ENCODE measurements at regions not wholly inside any gene's neighbourhood (a gene's known extent, or its start where the extent isn't known, plus 50 kb on each side); places are given as distances from the start of the nearest gene placed in this dataset.

DNA sequence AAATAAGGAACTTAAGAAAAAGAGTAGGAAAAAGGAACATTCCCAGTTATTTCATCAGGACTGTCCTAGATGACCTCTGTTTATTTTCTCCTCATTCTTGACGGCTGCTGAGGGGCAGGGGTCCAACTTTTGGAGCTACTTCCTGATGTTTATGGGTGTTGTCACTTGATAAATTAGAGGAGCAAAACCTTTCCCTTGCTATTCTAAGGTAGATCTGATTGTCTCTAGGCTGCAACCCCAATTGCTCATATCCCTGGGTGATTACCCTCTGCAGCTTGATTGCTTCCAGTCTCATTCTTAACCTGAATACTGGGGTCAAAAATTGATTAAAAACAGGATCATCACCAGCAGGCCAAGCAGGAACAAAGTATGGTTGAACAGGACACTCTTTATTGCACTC lies 311.0 kb upstream of the NDN start:
- H3K36me3 ChIP-seq: no peaks in the 10 kb centered on the region
- no peaks in the 10 kb centered on the region for H3K27me3 ChIP-seq (replicated peaks; ENCODE audit: insufficient read depth)
- intact Hi-C loops (cut with DNase I): no loop called here
- 43% methylated on average over 1 of the region's 1 CpG for WGBS
- TF ChIP-seq POLR2A (IDR thresholded peaks at IDR 0.05) (no peak), POLR2AphosphoS5 (IDR thresholded peaks at IDR 0.05) (no peak)
- TF ChIP-seq, protein P1, sequence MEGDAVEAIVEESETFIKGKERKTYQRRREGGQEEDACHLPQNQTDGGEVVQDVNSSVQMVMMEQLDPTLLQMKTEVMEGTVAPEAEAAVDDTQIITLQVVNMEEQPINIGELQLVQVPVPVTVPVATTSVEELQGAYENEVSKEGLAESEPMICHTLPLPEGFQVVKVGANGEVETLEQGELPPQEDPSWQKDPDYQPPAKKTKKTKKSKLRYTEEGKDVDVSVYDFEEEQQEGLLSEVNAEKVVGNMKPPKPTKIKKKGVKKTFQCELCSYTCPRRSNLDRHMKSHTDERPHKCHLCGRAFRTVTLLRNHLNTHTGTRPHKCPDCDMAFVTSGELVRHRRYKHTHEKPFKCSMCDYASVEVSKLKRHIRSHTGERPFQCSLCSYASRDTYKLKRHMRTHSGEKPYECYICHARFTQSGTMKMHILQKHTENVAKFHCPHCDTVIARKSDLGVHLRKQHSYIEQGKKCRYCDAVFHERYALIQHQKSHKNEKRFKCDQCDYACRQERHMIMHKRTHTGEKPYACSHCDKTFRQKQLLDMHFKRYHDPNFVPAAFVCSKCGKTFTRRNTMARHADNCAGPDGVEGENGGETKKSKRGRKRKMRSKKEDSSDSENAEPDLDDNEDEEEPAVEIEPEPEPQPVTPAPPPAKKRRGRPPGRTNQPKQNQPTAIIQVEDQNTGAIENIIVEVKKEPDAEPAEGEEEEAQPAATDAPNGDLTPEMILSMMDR (IDR thresholded peaks at IDR 0.05): no peak
- no peaks in the 10 kb centered on the region for H3K9me3 ChIP-seq
- no peak overlapping the region for H3K27ac ChIP-seq
- no peak overlapping the region for H3K4me3 ChIP-seq
- DNase-seq (ENCODE audit: low spot score): no peak
- no peaks in the 10 kb centered on the region for H3K4me1 ChIP-seq (replicated peaks)

DNA sequence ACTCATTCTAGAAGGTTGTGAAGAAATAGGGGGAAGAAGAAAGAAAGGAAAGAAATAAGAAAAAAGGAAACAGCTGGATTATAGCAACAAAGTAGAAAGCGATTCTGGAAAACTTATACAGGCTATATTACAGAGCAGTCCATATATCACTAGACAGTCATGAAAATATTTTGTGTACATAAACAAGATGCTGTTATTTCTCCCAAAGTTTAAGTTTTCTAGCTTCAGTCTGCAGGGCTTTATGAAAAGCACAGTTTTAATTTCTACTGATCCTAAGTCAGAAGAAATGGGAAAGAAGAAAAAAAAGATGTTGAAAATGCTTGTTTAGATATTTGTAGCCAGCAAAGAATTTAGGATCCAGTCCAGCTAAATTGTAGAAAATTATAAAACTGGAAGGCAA lies 321.4 kb upstream of the NDN start:
- WGBS: 40% methylated on average over 1 of the region's 1 CpG

DNA sequence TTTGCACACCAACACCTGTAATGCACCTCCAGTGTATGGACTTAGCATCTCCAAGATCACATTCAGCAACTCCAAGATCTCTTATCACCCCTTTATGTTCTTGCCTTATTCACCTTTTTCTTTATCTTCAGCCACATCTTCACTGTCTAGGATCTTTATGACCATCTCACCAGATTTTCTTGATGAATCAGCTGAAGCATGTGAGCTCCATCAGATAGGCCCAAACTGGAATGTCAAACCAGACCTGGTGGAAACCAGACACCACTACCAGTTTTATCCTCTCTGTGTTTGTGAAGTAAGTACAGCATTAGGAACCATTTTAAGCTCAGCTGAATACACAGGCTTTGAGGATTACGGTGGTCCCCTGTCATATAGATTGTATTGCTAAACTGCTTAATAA lies 330.4 kb upstream of the NDN start:
- H3K9me3 ChIP-seq: no peaks in the 10 kb centered on the region
- no peaks in the 10 kb centered on the region for H3K27me3 ChIP-seq (replicated peaks; ENCODE audit: insufficient read depth)
- no peak overlapping the region for H3K4me3 ChIP-seq
- no peaks in the 10 kb centered on the region for H3K36me3 ChIP-seq
- no peak for DNase-seq (ENCODE audit: low spot score)
- H3K4me1 ChIP-seq (replicated peaks): no peaks in the 10 kb centered on the region
- intact Hi-C loops (cut with DNase I): no loop called here
- 50% methylated on average over 1 of the region's 1 CpG for WGBS
- TF ChIP-seq, protein P1 (IDR thresholded peaks at IDR 0.05): no peak
- TF ChIP-seq POLR2A (IDR thresholded peaks at IDR 0.05): no peak
- no peak for TF ChIP-seq POLR2AphosphoS5 (IDR thresholded peaks at IDR 0.05)
- H3K27ac ChIP-seq: no peak overlapping the region

More for the DNA sequence above, 321.4 kb upstream of the NDN start:
- Histone ChIP-seq H3K9me3 (no peaks in the 10 kb centered on the region), H3K4me1 (replicated peaks) (no peaks in the 10 kb centered on the region), H3K27me3 (replicated peaks; ENCODE audit: insufficient read depth) (no peaks in the 10 kb centered on the region), H3K27ac (no peak overlapping the region), H3K36me3 (no peaks in the 10 kb centered on the region), H3K4me3 (no peak overlapping the region)
- no peak for DNase-seq (ENCODE audit: low spot score)
- TF ChIP-seq, protein P1 (IDR thresholded peaks at IDR 0.05): no peak
- no peak for TF ChIP-seq POLR2AphosphoS5 (IDR thresholded peaks at IDR 0.05)
- no peak for TF ChIP-seq POLR2A (IDR thresholded peaks at IDR 0.05)
- intact Hi-C loops (cut with DNase I): no loop called here

DNA sequence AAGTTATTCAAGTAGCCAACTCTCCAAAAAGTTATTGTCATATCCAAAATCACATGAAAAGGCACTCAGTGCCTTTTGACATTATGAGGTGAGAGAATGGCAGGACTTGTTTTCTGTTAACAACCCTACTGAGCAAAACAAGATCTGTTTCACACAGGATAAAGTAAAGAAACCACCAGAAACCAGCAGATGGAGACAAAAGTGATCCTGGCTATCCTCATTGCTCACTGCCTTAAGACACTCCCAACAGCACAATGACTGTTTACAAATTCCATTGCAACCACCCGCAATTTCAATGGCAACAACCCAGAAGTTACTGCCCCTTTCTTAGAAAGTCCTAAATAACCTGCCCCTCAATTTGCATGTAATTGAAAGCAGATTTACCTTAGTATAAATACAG lies 352.6 kb upstream of the NDN start:
- no peak for DNase-seq (ENCODE audit: low spot score)
- Histone ChIP-seq H3K27ac (no peak overlapping the region), H3K4me3 (no peak overlapping the region), H3K4me1 (replicated peaks) (no peaks in the 10 kb centered on the region), H3K9me3 (no peaks in the 10 kb centered on the region), H3K36me3 (no peaks in the 10 kb centered on the region), H3K27me3 (replicated peaks; ENCODE audit: insufficient read depth) (no peaks in the 10 kb centered on the region)
- TF ChIP-seq, protein P1 (IDR thresholded peaks at IDR 0.05): no peak
- TF ChIP-seq POLR2A (IDR thresholded peaks at IDR 0.05): no peak
- TF ChIP-seq POLR2AphosphoS5 (IDR thresholded peaks at IDR 0.05): no peak
- intact Hi-C loops (cut with DNase I): no loop called here
- 43% methylated on average over 1 of the region's 1 CpG for WGBS

DNA sequence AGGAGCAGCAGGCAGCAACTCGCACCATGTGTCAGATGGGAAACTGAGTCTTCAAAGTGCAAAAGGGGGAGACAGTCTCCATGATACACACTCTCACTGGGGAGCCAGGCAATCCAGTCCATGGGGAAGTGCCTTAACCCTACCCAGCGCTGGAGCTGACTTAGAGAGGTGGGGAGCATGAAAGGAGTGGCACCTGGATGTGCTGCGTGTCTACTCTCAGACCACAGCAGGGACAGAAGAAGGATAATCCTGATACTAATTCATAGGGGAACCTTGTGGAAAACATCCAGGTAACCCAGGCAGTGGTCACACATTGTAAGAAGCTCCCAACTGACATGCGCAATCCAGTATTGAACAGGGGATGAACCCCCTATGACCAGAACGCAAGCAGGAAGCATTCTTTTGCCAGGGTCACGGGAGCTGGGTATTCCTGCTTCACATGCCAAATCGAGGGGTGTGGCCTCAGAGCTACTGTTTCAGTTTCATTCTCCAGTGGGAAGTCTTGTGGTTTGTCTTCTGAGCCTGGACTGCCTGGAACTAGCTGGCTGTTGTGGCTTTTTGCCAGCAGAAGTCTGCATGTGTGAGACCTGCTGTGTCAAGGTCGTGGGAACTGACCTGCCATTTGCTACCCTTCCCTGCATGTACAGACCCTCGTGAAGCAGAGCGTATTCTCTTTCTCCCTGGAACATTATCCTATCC lies 367.6 kb upstream of the NDN start:
- Histone ChIP-seq H3K27me3 (replicated peaks; ENCODE audit: insufficient read depth) (no peaks in the 10 kb centered on the region), H3K4me3 (no peak overlapping the region), H3K27ac (no peak overlapping the region), H3K9me3 (no peaks in the 10 kb centered on the region), H3K4me1 (replicated peaks) (no peaks in the 10 kb centered on the region), H3K36me3 (no peaks in the 10 kb centered on the region)
- intact Hi-C loops (cut with DNase I): no loop called here
- TF ChIP-seq POLR2A (IDR thresholded peaks at IDR 0.05) (no peak), POLR2AphosphoS5 (IDR thresholded peaks at IDR 0.05) (no peak)
- TF ChIP-seq, protein P1 (IDR thresholded peaks at IDR 0.05): no peak
- WGBS: 77% methylated on average over 10 of the region's 10 CpGs
- no peak for DNase-seq (ENCODE audit: low spot score)

Data from prostate gland (tissue), 2 donors.